Progenitor cell of endocrine pancreas (in vitro differentiated cells): ENCODE measurements at regions not wholly inside any gene's neighbourhood (a gene's known extent, or its start where the extent isn't known, plus 50 kb on each side); places are given as distances from the start of the nearest gene placed in this dataset.

Experiments
- DNase-seq: peaks from one replicate; pipeline ENCODE4 v3.0.0; 2021; ENCODE audit warnings: low spot score; ENCODE audit not compliant: unreplicated experiment
- H3K27ac Mint-ChIP-seq: 2 replicates; pipeline ENCODE4 v1.8.0; 2021; ENCODE audit warnings: mild to moderate bottlenecking, moderate library complexity, mixed read lengths
- H3K27me3 Mint-ChIP-seq: 2 replicates; pipeline ENCODE4 v1.8.0; 2021; ENCODE audit warnings: mixed read lengths
- H3K36me3 Mint-ChIP-seq: 2 replicates; pipeline ENCODE4 v1.8.0; 2022; ENCODE audit warnings: mixed read lengths; ENCODE audit not compliant: insufficient read depth
- H3K4me1 Mint-ChIP-seq: 2 replicates; pipeline ENCODE4 v1.8.0; 2021; ENCODE audit warnings: low read depth, mixed read lengths
- H3K4me3 Mint-ChIP-seq: 2 replicates; pipeline ENCODE4 v1.8.0; 2021; ENCODE audit warnings: low read depth, mild to moderate bottlenecking, moderate library complexity, mixed read lengths
- H3K9me3 Mint-ChIP-seq: 2 replicates; pipeline ENCODE4 v1.8.0; 2021; ENCODE audit warnings: low read depth, mixed read lengths
- TF ChIP-seq, protein P1 (sequence below): fragments of 200-600 bp; sonication (generic); IDR thresholded peaks from one replicate; pipeline ENCODE4 v1.5.0; 2021; ENCODE audit warnings: antibody characterized with exemption, mild to moderate bottlenecking; ENCODE audit not compliant: unreplicated experiment

DNA sequence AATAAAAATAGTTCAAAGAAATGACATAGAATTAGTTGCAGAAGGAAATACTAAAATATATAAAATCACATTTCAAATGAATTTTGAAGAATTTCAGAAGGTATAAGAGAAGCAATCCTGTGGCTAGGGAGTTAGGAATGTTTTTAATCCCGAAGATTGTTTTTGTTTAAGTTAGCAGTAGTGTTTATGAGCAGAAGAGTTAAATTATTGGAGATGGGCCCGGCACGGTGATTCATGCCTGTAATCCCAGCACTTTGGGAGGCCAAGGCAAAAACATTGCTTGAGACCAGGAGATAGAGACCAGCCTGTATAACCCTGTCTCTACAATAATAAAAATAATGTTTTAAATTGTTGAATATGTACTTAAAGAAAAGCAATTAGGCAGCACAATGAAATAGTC lies 432.5 kb downstream of the MFSD1 start:
- TF ChIP-seq, protein P1, sequence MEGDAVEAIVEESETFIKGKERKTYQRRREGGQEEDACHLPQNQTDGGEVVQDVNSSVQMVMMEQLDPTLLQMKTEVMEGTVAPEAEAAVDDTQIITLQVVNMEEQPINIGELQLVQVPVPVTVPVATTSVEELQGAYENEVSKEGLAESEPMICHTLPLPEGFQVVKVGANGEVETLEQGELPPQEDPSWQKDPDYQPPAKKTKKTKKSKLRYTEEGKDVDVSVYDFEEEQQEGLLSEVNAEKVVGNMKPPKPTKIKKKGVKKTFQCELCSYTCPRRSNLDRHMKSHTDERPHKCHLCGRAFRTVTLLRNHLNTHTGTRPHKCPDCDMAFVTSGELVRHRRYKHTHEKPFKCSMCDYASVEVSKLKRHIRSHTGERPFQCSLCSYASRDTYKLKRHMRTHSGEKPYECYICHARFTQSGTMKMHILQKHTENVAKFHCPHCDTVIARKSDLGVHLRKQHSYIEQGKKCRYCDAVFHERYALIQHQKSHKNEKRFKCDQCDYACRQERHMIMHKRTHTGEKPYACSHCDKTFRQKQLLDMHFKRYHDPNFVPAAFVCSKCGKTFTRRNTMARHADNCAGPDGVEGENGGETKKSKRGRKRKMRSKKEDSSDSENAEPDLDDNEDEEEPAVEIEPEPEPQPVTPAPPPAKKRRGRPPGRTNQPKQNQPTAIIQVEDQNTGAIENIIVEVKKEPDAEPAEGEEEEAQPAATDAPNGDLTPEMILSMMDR, result no peak
- Mint-ChIP-seq H3K4me3 (no peak overlapping the region), H3K27me3 (peaks cover 3% of the 10 kb centered on the region), H3K9me3 (peaks cover 4% of the 10 kb centered on the region), H3K4me1 (no peaks in the 10 kb centered on the region), H3K27ac (no peak overlapping the region), H3K36me3 (no peaks in the 10 kb centered on the region)
- no peak for DNase-seq

DNA sequence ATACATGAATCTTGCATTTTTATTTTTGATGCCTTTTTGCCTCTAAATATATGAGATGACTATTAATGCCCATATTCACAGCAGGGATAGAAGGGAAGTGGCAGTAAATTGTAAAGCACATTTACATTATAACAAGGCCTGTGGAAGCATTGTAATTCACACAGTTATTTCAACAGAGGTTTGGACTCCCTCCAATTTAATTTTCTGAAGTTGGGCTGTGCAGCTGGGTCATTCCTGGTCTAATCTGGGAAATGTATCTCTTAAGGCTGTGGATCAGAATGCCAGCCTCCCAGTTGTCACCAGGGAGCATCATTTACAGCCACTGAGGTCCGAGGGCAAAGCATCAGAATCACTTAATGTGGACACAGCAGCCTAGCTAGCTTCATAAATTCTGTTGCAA lies 434.5 kb downstream of the MFSD1 start:
- Mint-ChIP-seq H3K4me3 (no peak overlapping the region), H3K4me1 (no peaks in the 10 kb centered on the region), H3K27ac (no peak overlapping the region), H3K9me3 (no peaks in the 10 kb centered on the region), H3K36me3 (no peaks in the 10 kb centered on the region), H3K27me3 (peaks cover 3% of the 10 kb centered on the region)
- no peak for DNase-seq
- TF ChIP-seq, protein P1, result no peak

DNA sequence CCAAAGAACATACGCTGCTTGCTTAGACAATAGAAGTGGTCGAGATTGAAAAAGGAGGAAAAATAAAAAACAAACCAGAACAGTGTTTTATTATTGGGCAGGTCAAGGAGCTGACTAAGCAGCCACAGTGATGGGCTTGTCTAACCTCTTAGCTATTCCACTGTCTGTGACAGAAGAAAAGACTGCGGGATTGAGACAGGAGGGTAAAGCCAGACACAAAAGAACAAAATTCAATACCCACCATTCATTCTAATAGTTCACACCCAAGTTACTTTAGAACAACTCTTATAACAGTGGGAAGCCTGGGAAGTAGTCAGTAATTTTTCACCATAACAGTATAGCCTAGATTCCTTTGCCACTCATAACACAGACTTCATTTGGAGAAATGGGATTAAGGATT lies 435.4 kb downstream of the MFSD1 start:
- H3K4me3 Mint-ChIP-seq, result no peak overlapping the region
- H3K27ac Mint-ChIP-seq, result no peak overlapping the region
- TF ChIP-seq, protein P1, result no peak

DNA sequence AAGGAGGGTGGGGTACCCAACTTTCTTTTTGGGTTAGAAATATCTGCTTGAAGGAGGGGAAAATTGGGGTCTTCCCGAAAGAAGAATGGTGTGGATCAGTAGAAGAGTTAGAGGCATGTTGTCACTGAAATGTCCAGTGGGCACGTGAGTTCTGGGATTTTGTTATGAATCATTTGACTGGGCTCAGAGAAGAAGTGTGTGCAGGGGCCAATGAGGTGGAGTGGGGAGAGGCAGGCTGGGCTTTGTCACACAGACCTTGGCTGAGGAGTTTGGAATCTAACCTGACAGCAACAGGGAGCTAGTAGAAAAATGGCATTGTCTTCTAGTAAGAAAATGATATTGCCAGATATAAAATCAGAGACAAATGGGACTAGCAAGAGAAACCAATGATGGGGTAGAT lies 436.8 kb downstream of the MFSD1 start:
- H3K36me3 Mint-ChIP-seq, result no peaks in the 10 kb centered on the region
- no peaks in the 10 kb centered on the region for H3K9me3 Mint-ChIP-seq
- TF ChIP-seq, protein P1, result no peak
- H3K4me3 Mint-ChIP-seq, result no peak overlapping the region
- DNase-seq, result no peak
- H3K4me1 Mint-ChIP-seq, result no peaks in the 10 kb centered on the region
- no peak overlapping the region for H3K27ac Mint-ChIP-seq
- H3K27me3 Mint-ChIP-seq, result peaks cover 3% of the 10 kb centered on the region

More for the DNA sequence above, 435.4 kb downstream of the MFSD1 start:
- Mint-ChIP-seq H3K27me3 (peaks cover 3% of the 10 kb centered on the region), H3K36me3 (no peaks in the 10 kb centered on the region), H3K9me3 (no peaks in the 10 kb centered on the region), H3K4me1 (no peaks in the 10 kb centered on the region)
- DNase-seq, result no peak

DNA sequence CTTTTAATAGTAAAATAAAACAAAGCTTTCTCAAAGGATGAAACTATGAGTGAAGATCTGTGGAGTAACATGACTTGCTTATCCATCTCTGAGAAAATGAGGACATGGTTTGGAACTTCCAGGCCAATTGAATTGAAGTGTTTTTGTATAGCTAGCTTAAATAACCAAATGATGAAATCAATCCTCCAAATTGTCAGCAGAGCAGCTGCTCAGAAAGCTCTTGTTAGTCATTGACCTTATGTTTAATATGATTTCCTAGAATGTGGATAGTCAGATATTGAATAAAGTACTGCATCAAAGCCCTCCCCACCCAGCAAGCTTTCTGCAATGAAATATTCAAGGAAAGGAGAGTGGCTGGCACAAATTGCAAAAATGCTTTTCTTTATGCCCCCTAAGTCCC lies 437.2 kb downstream of the MFSD1 start:
- TF ChIP-seq, protein P1, result no peak

DNA sequence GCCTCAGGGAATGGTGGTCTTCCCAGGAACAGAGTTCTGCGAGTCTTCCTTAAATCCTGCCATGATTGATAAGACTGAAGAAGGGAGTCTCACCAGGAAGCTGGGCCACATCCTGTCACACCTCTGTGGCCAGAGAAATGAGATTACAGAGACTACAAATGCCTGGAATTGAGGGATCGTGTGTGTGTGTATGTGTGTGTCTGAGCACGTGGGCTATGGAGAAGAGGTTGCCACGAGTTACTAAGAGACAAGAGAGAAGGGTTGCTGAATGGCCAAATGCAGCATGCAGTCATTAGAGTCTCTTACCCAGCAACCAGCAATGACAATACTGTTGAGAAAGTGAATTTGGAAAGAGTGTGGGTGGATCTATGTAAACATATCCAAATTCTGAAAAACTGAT lies 443.1 kb downstream of the MFSD1 start:
- H3K4me1 Mint-ChIP-seq, result no peaks in the 10 kb centered on the region
- H3K27ac Mint-ChIP-seq, result no peak overlapping the region
- no peak for DNase-seq
- no peaks in the 10 kb centered on the region for H3K36me3 Mint-ChIP-seq
- no peaks in the 10 kb centered on the region for H3K27me3 Mint-ChIP-seq
- H3K9me3 Mint-ChIP-seq, result no peaks in the 10 kb centered on the region
- TF ChIP-seq, protein P1, result no peak
- H3K4me3 Mint-ChIP-seq, result no peak overlapping the region

More for the DNA sequence above, 437.2 kb downstream of the MFSD1 start:
- DNase-seq, result no peak
- H3K4me1 Mint-ChIP-seq, result no peaks in the 10 kb centered on the region
- no peaks in the 10 kb centered on the region for H3K9me3 Mint-ChIP-seq
- H3K27ac Mint-ChIP-seq, result no peak overlapping the region
- H3K27me3 Mint-ChIP-seq, result peaks cover 3% of the 10 kb centered on the region
- H3K4me3 Mint-ChIP-seq, result no peak overlapping the region
- no peaks in the 10 kb centered on the region for H3K36me3 Mint-ChIP-seq
